Hepatocyte (in vitro differentiated cells): ENCODE measurements at regions not wholly inside any gene's neighbourhood (a gene's known extent, or its start where the extent isn't known, plus 50 kb on each side); places are given as distances from the start of the nearest gene placed in this dataset.

Experiments
- DNase-seq: peaks from one replicate; pipeline ENCODE4 v3.0.0-alpha.2; 2016; ENCODE audit warnings: low spot score
- H2AFZ ChIP-seq: fragments of 200-600 bp; sonication (generic); 2 replicates; pipeline ENCODE4 v1.6.0; 2016; ENCODE audit warnings: antibody characterized with exemption, mild to moderate bottlenecking
- H3K27ac ChIP-seq: fragments of 200-600 bp; sonication (generic); 2 replicates; pipeline ENCODE4 v1.5.1; 2016; ENCODE audit warnings: mild to moderate bottlenecking
- H3K27me3 ChIP-seq: fragments of 200-600 bp; sonication (generic); 2 replicates; pipeline ENCODE4 v1.6.1; 2016
- H3K36me3 ChIP-seq: fragments of 200-600 bp; sonication (generic); replicated peaks from 2 replicates; pipeline ENCODE4 v1.5.1; 2016; ENCODE audit warnings: low read depth; ENCODE audit not compliant: insufficient read depth
- H3K4me1 ChIP-seq: fragments of 200-600 bp; sonication (generic); 2 replicates; pipeline ENCODE4 v1.5.1; 2016; ENCODE audit warnings: mild to moderate bottlenecking, moderate library complexity; ENCODE audit not compliant: insufficient read depth
- H3K4me2 ChIP-seq: fragments of 200-600 bp; sonication (generic); 2 replicates; pipeline ENCODE4 v1.6.0; 2016
- H3K4me3 ChIP-seq: fragments of 200-600 bp; sonication (generic); 2 replicates; pipeline ENCODE4 v1.5.1; 2016; ENCODE audit warnings: mild to moderate bottlenecking
- H3K79me2 ChIP-seq: fragments of 200-600 bp; sonication (generic); 2 replicates; pipeline ENCODE4 v1.6.0; 2017; ENCODE audit warnings: mild to moderate bottlenecking
- H3K9me2 ChIP-seq: fragments of 200-600 bp; sonication (generic); replicated peaks from 2 replicates; pipeline ENCODE4 v1.6.0; 2017; ENCODE audit warnings: mild to moderate bottlenecking; ENCODE audit not compliant: insufficient read depth
- H3K9me3 ChIP-seq: fragments of 200-600 bp; sonication (generic); 2 replicates; pipeline ENCODE4 v1.5.1; 2016; ENCODE audit warnings: low read depth, mild to moderate bottlenecking
- H4K20me1 ChIP-seq: fragments of 200-600 bp; sonication (generic); 2 replicates; pipeline ENCODE4 v1.6.0; 2016; ENCODE audit warnings: mild to moderate bottlenecking; ENCODE audit not compliant: insufficient read depth, poor library complexity, severe bottlenecking
- EZH2 ChIP-seq: fragments of 200-600 bp; sonication (generic); IDR thresholded peaks from 2 replicates; pipeline ENCODE4 v1.6.1; 2016; ENCODE audit warnings: antibody characterized with exemption, mild to moderate bottlenecking, borderline replicate concordance
- EZH2phosphoT487 ChIP-seq: fragments of 200-600 bp; sonication (generic); IDR thresholded peaks from one replicate; pipeline ENCODE4 v1.6.1; 2018; ENCODE audit warnings: antibody characterized with exemption, mild to moderate bottlenecking, low read depth, moderate library complexity; ENCODE audit not compliant: unreplicated experiment, severe bottlenecking
- WGBS: methylation state at CpG from one replicate; pipeline ENCODE4 v1.1.6; 2016; ENCODE audit warnings: low lambda C conversion rate; ENCODE audit errors: missing lambda C conversion rate; 5-methylcytosine and 5-hydroxymethylcytosine counted together
- TF ChIP-seq, protein P1 (sequence below): fragments of 200-600 bp; sonication (generic); IDR thresholded peaks from 2 replicates; pipeline ENCODE4 v1.5.1; 2016; ENCODE audit warnings: antibody characterized with exemption, mild to moderate bottlenecking; ENCODE audit not compliant: poor library complexity

- Histone ChIP-seq H3K4me2 (no peak overlapping the region), H2AFZ (no peak overlapping the region), H3K9me3 (peaks cover 4% of the 10 kb centered on the region), H3K27ac (no peak overlapping the region), H3K4me1 (no peaks in the 10 kb centered on the region), H3K4me3 (no peak overlapping the region), H3K36me3 (no peaks in the 10 kb centered on the region), H3K9me2 (no peaks in the 10 kb centered on the region), H3K27me3 (no peaks in the 10 kb centered on the region), H4K20me1 (no peaks in the 10 kb centered on the region), H3K79me2 (no peaks in the 10 kb centered on the region)
- DNase-seq: no peak
- TF ChIP-seq, protein P1, sequence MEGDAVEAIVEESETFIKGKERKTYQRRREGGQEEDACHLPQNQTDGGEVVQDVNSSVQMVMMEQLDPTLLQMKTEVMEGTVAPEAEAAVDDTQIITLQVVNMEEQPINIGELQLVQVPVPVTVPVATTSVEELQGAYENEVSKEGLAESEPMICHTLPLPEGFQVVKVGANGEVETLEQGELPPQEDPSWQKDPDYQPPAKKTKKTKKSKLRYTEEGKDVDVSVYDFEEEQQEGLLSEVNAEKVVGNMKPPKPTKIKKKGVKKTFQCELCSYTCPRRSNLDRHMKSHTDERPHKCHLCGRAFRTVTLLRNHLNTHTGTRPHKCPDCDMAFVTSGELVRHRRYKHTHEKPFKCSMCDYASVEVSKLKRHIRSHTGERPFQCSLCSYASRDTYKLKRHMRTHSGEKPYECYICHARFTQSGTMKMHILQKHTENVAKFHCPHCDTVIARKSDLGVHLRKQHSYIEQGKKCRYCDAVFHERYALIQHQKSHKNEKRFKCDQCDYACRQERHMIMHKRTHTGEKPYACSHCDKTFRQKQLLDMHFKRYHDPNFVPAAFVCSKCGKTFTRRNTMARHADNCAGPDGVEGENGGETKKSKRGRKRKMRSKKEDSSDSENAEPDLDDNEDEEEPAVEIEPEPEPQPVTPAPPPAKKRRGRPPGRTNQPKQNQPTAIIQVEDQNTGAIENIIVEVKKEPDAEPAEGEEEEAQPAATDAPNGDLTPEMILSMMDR: no peak
- TF ChIP-seq EZH2: no peak
- no peak for TF ChIP-seq EZH2phosphoT487
- 91% methylated on average over 3 of the region's 3 CpGs for WGBS
Observed at GRCh38 chrX:8090482-8090881, 80.6 kb downstream of the VCX2 start.

DNA sequence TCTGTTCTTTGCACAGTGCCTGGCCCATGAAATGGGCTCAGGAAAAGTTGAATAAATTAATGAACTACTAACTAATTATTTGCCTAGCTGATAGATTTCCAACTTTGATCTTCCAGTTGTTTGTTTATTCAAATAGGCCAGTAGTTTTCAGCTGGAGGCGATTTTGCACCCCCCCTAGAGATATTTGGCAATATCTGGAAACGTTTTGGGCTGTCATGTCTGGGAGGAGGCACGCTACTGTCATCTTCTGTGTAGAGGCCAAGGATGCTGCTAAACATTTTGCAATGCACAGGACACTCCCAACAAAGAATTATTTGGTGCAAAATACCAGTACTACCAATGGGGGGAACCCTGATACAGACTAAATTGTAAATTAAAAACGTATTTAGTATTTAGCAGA, 81.9 kb downstream of the VCX2 start:
- no peaks in the 10 kb centered on the region for H3K36me3 ChIP-seq
- H3K4me1 ChIP-seq: no peaks in the 10 kb centered on the region
- H2AFZ ChIP-seq: no peak overlapping the region
- H3K9me2 ChIP-seq: no peaks in the 10 kb centered on the region
- WGBS: 52% methylated on average over 4 of the region's 4 CpGs
- TF ChIP-seq, protein P1: no peak
- TF ChIP-seq EZH2: no peak
- TF ChIP-seq EZH2phosphoT487: no peak
- peaks cover 4% of the 10 kb centered on the region for H3K9me3 ChIP-seq
- no peak overlapping the region for H3K4me3 ChIP-seq
- no peak for DNase-seq
- no peaks in the 10 kb centered on the region for H3K27me3 ChIP-seq
- H4K20me1 ChIP-seq: no peaks in the 10 kb centered on the region
- no peaks in the 10 kb centered on the region for H3K79me2 ChIP-seq
- no peak overlapping the region for H3K27ac ChIP-seq
- H3K4me2 ChIP-seq: no peak overlapping the region

- H3K4me3 ChIP-seq: no peak overlapping the region
- no peaks in the 10 kb centered on the region for H3K9me2 ChIP-seq
- H3K79me2 ChIP-seq: no peaks in the 10 kb centered on the region
- H3K4me2 ChIP-seq: no peak overlapping the region
- DNase-seq: peak; percentile 15
- 54% methylated on average over 4 of the region's 4 CpGs for WGBS
- no peak overlapping the region for H2AFZ ChIP-seq
- no peaks in the 10 kb centered on the region for H3K4me1 ChIP-seq
- no peaks in the 10 kb centered on the region for H4K20me1 ChIP-seq
- H3K27ac ChIP-seq: no peak overlapping the region
- H3K36me3 ChIP-seq: no peaks in the 10 kb centered on the region
- H3K9me3 ChIP-seq: peaks cover 4% of the 10 kb centered on the region
- no peaks in the 10 kb centered on the region for H3K27me3 ChIP-seq
- TF ChIP-seq EZH2phosphoT487: no peak
- TF ChIP-seq, protein P1: no peak
- TF ChIP-seq EZH2: no peak
Observed at GRCh38 chrX:8084006-8084405, 87.1 kb downstream of the VCX2 start.

DNA sequence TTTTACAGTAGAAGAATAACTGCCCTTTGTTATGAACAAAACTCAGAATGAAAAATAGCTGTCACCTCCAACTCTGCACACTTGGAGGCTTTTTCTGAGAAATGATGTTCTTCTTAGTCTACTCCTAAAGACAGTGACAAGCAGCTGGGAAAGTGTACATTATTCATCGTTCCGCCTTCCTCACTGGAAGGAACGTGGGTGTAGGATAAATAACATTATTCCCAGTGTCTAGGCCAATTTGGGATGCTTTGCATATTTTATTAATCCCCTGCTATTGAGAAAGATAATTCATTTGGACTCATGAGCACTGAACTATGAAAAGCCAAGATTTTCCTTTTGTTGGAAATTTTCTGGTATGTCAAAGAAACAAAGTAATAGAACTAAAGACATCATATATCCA, 87.8 kb downstream of the VCX2 start:
- H3K9me3 ChIP-seq: peaks cover 4% of the 10 kb centered on the region
- H3K4me3 ChIP-seq: no peak overlapping the region
- no peaks in the 10 kb centered on the region for H3K36me3 ChIP-seq
- no peak overlapping the region for H3K27ac ChIP-seq
- no peaks in the 10 kb centered on the region for H3K27me3 ChIP-seq
- no peak overlapping the region for H3K4me2 ChIP-seq
- H4K20me1 ChIP-seq: no peaks in the 10 kb centered on the region
- no peaks in the 10 kb centered on the region for H3K9me2 ChIP-seq
- H3K79me2 ChIP-seq: no peaks in the 10 kb centered on the region
- 60% methylated on average over 3 of the region's 3 CpGs for WGBS
- no peak overlapping the region for H2AFZ ChIP-seq
- no peaks in the 10 kb centered on the region for H3K4me1 ChIP-seq
- DNase-seq: no peak
- TF ChIP-seq EZH2phosphoT487: no peak
- no peak for TF ChIP-seq EZH2
- TF ChIP-seq, protein P1: no peak
